GM18907 (cell line): ENCODE measurements at regions not wholly inside any gene's neighbourhood (a gene's known extent, or its start where the extent isn't known, plus 50 kb on each side); places are given as distances from the start of the nearest gene placed in this dataset.
"Not testable (repeated sequence)": the region's sequence is repeated elsewhere in the genome, so short reads cannot be mapped to it uniquely, and the experiment has no call there.

Experiments used
- ATAC-seq: cut with Tn5 transposase; IDR thresholded peaks from one replicate; pipeline ENCODE4 v1.9.1; 2021; ENCODE audit warnings: mild to moderate bottlenecking, moderate library complexity; ENCODE audit not compliant: unreplicated experiment

- ATAC-seq = not testable (repeated sequence)
These were observed 145.2 kb upstream of the C1QTNF3 start for GRCh38 chr5:34188001-34188822.

GRCh38 chr5:34189246-34189645 lies 146.2 kb upstream of the C1QTNF3 start:
- not testable (repeated sequence) for ATAC-seq

GRCh38 chr5:34189752-34190411 lies 146.9 kb upstream of the C1QTNF3 start:
- ATAC-seq = not testable (repeated sequence)

- not testable (repeated sequence) for ATAC-seq
These were observed 147.5 kb upstream of the C1QTNF3 start for GRCh38 chr5:34190466-34190865.

GRCh38 chr5:34191279-34191744 lies 148.3 kb upstream of the C1QTNF3 start:
- not testable (repeated sequence) for ATAC-seq

- ATAC-seq = not testable (repeated sequence)
These were observed 149.3 kb upstream of the C1QTNF3 start for GRCh38 chr5:34192064-34192922.

GRCh38 chr5:34192923-34193262 lies 149.9 kb upstream of the C1QTNF3 start:
- ATAC-seq = not testable (repeated sequence)

GRCh38 chr5:34193297-34193696 lies 150.3 kb upstream of the C1QTNF3 start:
- not testable (repeated sequence) for ATAC-seq

GRCh38 chr5:34193804-34194203 lies 150.8 kb upstream of the C1QTNF3 start:
- ATAC-seq = not testable (repeated sequence)

- ATAC-seq = not testable (repeated sequence)
These were observed 153.1 kb upstream of the C1QTNF3 start for GRCh38 chr5:34196091-34196490.

GRCh38 chr5:34205347-34205746 lies 162.3 kb upstream of the C1QTNF3 start:
- ATAC-seq = not testable (repeated sequence)

GRCh38 chr5:34217386-34217785 lies 174.4 kb upstream of the C1QTNF3 start:
- not testable (repeated sequence) for ATAC-seq

GRCh38 chr5:34221329-34222073 lies 178.5 kb upstream of the C1QTNF3 start:
- not testable (repeated sequence) for ATAC-seq

GRCh38 chr5:34223158-34223557 lies 180.1 kb upstream of the C1QTNF3 start:
- not testable (repeated sequence) for ATAC-seq

GRCh38 chr5:34230402-34230801 lies 187.4 kb upstream of the C1QTNF3 start:
- ATAC-seq = not testable (repeated sequence)

- ATAC-seq = not testable (repeated sequence)
These were observed 200.8 kb upstream of the C1QTNF3 start for GRCh38 chr5:34243802-34244201.

- ATAC-seq = peak; percentile 29
These were observed 201.4 kb upstream of the C1QTNF3 start for GRCh38 chr5:34244281-34245031.

GRCh38 chr5:34245032-34245394 lies 202.0 kb upstream of the C1QTNF3 start:
- ATAC-seq = peak; percentile 68

- ATAC-seq = not testable (repeated sequence)
These were observed 202.8 kb upstream of the C1QTNF3 start for GRCh38 chr5:34245813-34246212.

- ATAC-seq = not testable (repeated sequence)
These were observed 215.6 kb upstream of the C1QTNF3 start for GRCh38 chr5:34258598-34258997.
